Esophagus squamous epithelium (tissue), 4 donors: ENCODE measurements at regions not wholly inside any gene's neighbourhood (a gene's known extent, or its start where the extent isn't known, plus 50 kb on each side); places are given as distances from the start of the nearest gene placed in this dataset.

Experiments
- CTCF ChIP-seq, 6 experiments: fragments of 450-650 bp in 4 of 6; fragments of 200-600 bp in 2 of 6; sonication (generic) in 2 of 6; IDR thresholded peaks; one replicate each; pipeline ENCODE4 v1.5.1; 2016 to 2019; ENCODE audit warnings: antibody characterized with exemption in 6 of 6, mild to moderate bottlenecking in 4 of 6, moderate library complexity in 4 of 6
- POLR2A ChIP-seq, 4 donors: fragments of 450-650 bp; IDR thresholded peaks; one replicate each; pipeline ENCODE4 v1.6.1; 2017; ENCODE audit warnings: antibody characterized with exemption in 4 of 4, mild to moderate bottlenecking in 4 of 4, moderate library complexity in 3 of 4

GRCh38 chr1:212537610-212538009 is 71.0 kb upstream of the ATF3 start:
- TF ChIP-seq CTCF (IDR thresholded peaks at IDR 0.05) (no peak), POLR2A (IDR thresholded peaks at IDR 0.05) (no peak)
